ENCODE measurements at regions not wholly inside any gene's neighbourhood (a gene's known extent, or its start where the extent isn't known, plus 50 kb on each side); places are given as distances from the start of the nearest gene placed in this dataset.

GRCh38 chr12:111310076-111310870 is 58.6 kb downstream of the PHETA1 start:
- DNase-seq (ENCODE audit: low read depth, low spot score) = no peak

DNA sequence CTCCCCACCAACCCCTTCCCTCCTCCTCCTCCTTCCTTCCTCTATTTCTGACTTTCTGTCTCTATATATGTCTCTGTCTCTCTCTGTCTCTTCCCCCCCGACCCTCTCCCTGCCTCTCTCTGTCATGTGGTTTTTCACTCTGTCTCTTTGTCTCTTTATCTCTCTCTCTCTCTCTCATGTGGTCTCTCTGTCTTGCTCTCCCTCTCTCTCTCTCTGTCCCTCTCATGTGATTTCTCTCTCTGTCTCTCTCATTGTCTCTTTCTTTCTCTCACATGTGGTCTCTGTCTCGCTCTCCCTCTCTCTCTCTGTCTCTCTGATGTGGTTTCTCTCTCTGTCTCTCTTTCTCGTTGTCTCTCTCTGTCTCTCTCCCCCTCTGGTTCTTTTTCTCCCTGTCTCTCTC is 59.3 kb downstream of the PHETA1 start:
- no peak for DNase-seq (ENCODE audit: low read depth, low spot score)

GRCh38 chr12:111308473-111308872 is 60.4 kb downstream of the PHETA1 start:
- no peak for DNase-seq (ENCODE audit: low read depth, low spot score)

DNA sequence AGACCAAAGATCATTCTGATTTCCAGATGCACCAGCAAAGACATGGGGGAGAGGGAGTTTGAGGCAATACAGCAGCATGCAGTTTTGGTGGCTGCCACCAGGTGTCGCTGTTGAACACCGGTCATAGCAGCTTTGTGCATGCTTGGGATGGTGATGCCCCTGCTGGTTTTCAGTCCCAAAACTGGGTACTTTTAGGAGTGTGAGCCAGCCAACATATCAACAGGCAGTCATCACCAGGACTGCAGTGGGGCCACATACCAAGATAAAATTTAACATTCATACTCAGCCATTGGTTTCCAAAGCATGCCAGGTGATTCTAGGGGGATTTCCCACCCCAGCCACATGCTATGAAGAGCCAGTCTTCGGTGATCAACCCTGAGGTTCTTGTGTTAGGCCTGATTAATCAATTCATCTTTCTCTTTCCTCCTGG is 64.2 kb downstream of the PHETA1 start:
- peak; percentile 18 for DNase-seq (ENCODE audit: low read depth, low spot score)

DNA sequence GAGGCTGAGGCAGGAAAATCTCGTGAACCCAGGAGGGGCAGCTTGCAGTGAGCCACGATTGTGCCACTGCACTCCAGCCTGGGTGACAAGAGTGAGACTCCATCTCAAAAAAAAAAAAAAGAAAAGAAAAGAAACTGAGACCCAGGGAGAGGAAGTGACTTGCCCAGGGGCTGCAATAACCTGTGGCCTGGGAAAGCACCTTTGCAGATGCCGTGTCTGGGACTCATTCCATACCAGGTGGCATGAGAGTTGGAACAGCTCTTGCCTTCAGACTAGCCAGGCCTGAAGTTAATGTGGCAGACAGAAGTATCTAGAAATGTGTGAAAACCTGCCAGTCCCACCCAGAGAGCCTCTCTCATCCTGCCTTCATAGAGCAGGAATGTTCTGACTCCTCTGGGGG is 65.4 kb downstream of the PHETA1 start:
- DNase-seq (ENCODE audit: low read depth, low spot score) = no peak

GRCh38 chr12:111298582-111299436 is 70.1 kb downstream of the PHETA1 start:
- peak; percentile 75 for DNase-seq (ENCODE audit: low read depth, low spot score)

- no peak for DNase-seq (ENCODE audit: low read depth, low spot score)
These were observed 71.0 kb downstream of the PHETA1 start for GRCh38 chr12:111297703-111298426.

DNA sequence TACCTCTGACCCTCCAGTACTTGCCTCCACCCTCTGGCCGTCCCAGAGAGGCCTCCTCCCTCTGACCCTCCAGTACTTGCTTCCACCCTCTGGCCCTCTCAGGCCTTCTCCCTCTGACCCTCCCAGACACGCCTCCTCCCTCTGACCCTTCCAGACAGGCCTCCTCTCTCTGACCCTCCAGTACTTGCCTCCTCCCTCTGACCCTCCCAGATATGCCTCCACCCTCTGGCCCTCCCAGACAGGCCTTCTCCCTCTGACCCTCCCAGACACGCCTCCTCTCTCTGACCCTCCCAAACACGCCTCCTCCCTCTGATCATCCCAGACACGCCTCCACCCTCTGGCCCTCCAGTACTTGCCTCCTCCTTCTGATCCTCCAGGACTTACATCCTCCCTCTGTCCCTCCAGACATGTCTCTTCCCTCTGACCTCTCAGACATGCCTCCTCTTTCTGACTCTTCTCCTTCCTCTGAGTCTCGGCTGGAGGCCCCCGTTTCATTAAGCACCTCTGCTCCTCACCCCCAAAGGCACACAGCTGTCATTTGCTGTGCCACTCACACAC is 71.9 kb downstream of the PHETA1 start:
- no peak for DNase-seq (ENCODE audit: low read depth, low spot score)

GRCh38 chr12:111295176-111295575 is 73.7 kb downstream of the PHETA1 start:
- DNase-seq (ENCODE audit: low read depth, low spot score) = no peak

- no peak for DNase-seq (ENCODE audit: low read depth, low spot score)
These were observed 75.5 kb downstream of the PHETA1 start for GRCh38 chr12:111293266-111294009.

GRCh38 chr12:111291357-111291756 is 77.5 kb downstream of the PHETA1 start:
- DNase-seq (ENCODE audit: low read depth, low spot score) = no peak

DNA sequence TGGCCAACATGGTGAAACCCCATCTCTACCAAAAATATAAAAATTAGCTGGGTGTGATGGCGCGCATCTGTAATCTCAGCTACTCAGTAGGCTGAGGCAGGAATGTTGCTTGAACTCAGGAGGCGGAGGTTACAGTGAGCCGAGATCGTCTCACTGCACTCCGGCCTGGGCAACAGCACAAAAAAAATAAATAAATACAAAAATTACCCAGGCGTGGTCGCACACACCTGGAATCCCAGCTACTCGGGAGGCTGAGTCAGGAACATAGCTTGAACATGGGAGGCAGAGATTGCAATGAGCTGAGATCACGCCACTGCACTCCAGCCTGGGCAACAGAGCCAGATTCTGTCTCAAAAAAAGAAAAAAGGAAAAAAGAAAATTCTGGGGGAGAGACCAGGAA is 80.1 kb downstream of the PHETA1 start:
- DNase-seq (ENCODE audit: low read depth, low spot score) = no peak

- DNase-seq (ENCODE audit: low read depth, low spot score) = no peak
These were observed 81.6 kb downstream of the PHETA1 start for GRCh38 chr12:111287125-111287900.

- no peak for DNase-seq (ENCODE audit: low read depth, low spot score)
These were observed 83.7 kb downstream of the PHETA1 start for GRCh38 chr12:111285200-111285599.

GRCh38 chr12:111284709-111285108 is 84.2 kb downstream of the PHETA1 start:
- DNase-seq (ENCODE audit: low read depth, low spot score) = no peak

- DNase-seq (ENCODE audit: low read depth, low spot score) = no peak
These were observed 84.9 kb downstream of the PHETA1 start for GRCh38 chr12:111283966-111284365.

- no peak for DNase-seq (ENCODE audit: low read depth, low spot score)
These were observed 85.4 kb downstream of the PHETA1 start for GRCh38 chr12:111283521-111283920.

- DNase-seq (ENCODE audit: low read depth, low spot score) = peak; percentile 7
These were observed 91.3 kb downstream of the PHETA1 start for GRCh38 chr12:111277570-111277969.

- no peak for DNase-seq (ENCODE audit: low read depth, low spot score)
These were observed 92.7 kb downstream of the PHETA1 start for GRCh38 chr12:111276146-111276545.

DNA sequence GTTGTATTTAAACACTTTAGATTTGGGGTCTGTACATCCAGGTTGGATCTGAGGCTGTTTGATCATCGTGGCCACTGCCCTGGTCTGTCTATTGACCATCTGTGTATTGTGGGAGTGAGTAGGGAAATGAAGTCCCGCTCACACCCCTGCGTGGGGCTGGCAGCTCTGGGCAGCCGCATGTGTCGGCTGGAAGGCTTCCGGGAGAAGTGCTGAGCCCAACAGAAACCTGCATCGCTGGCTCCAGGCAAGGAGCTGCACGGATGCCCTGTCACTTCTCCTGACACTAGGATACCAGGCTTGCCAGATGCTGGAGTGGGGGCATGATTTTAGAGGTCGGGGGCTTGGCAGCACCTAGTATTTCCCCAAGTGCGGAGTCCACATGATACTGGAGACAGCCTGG is 93.6 kb downstream of the PHETA1 start:
- no peak for DNase-seq (ENCODE audit: low read depth, low spot score)
